Sigmoid colon (tissue), 3 donors: ENCODE measurements at regions not wholly inside any gene's neighbourhood (a gene's known extent, or its start where the extent isn't known, plus 50 kb on each side); places are given as distances from the start of the nearest gene placed in this dataset.

Experiments used
- POLR2A ChIP-seq, 2 donors: fragments of 450-650 bp; IDR thresholded peaks; one replicate each; pipeline ENCODE4 v1.6.1; 2016; ENCODE audit warnings: antibody characterized with exemption in 2 of 2, mild to moderate bottlenecking in 2 of 2, moderate library complexity in 2 of 2
- TF ChIP-seq, protein P1 (sequence below), 4 experiments: fragments of 450-650 bp in 3 of 4; fragments of 200-600 bp in 1 of 4; IDR thresholded peaks; one replicate each; pipeline ENCODE4 v1.5.1; 2016 to 2019; ENCODE audit warnings: antibody characterized with exemption in 4 of 4, mild to moderate bottlenecking in 3 of 4, moderate library complexity in 2 of 4

GRCh38 chr10:78438907-78439809 is 405.5 kb downstream of the RPS24 start:
- TF ChIP-seq, protein P1, sequence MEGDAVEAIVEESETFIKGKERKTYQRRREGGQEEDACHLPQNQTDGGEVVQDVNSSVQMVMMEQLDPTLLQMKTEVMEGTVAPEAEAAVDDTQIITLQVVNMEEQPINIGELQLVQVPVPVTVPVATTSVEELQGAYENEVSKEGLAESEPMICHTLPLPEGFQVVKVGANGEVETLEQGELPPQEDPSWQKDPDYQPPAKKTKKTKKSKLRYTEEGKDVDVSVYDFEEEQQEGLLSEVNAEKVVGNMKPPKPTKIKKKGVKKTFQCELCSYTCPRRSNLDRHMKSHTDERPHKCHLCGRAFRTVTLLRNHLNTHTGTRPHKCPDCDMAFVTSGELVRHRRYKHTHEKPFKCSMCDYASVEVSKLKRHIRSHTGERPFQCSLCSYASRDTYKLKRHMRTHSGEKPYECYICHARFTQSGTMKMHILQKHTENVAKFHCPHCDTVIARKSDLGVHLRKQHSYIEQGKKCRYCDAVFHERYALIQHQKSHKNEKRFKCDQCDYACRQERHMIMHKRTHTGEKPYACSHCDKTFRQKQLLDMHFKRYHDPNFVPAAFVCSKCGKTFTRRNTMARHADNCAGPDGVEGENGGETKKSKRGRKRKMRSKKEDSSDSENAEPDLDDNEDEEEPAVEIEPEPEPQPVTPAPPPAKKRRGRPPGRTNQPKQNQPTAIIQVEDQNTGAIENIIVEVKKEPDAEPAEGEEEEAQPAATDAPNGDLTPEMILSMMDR (IDR thresholded peaks at IDR 0.05), result no peak
- no peak for TF ChIP-seq POLR2A (IDR thresholded peaks at IDR 0.05)
